ENCODE measurements at regions not wholly inside any gene's neighbourhood (a gene's known extent, or its start where the extent isn't known, plus 50 kb on each side); places are given as distances from the start of the nearest gene placed in this dataset.

DNA sequence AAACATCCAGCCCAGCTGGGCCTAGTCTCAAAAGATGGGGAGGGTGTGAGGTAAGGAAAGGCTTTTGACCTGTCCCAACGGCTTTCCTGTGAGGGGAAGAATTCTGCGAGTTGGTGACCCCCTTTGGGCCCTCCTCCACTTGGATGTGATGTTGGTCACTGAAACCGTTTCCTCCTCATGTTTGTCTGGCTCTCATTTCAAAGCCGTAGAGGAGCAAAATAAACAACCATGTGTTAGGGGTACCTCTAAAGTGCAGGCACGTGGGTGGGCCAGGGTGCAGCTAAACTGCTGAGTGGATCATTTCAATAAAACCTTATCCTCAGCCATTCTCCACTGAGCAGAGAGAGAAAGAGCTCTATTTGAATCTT, 84.3 kb upstream of the MELK start:
- TF ChIP-seq NFYB (IDR thresholded peaks at IDR 0.05; ENCODE audit: insufficient read depth, low read depth, low read length) (no peak), CEBPB (IDR thresholded peaks at IDR 0.05; ENCODE audit: borderline replicate concordance in 1 of 2, low read depth in 2 of 2, low read length in 2 of 2) (no peak), YY1 (IDR thresholded peaks at IDR 0.05; ENCODE audit: low read depth, low read length) (no peak), SREBF2 (IDR thresholded peaks at IDR 0.05; ENCODE audit: low read length) (no peak), BMI1 (IDR thresholded peaks at IDR 0.05; ENCODE audit: borderline replicate concordance) (no peak), POLR2AphosphoS5 (IDR thresholded peaks at IDR 0.05; ENCODE audit: low read length) (no peak), FOS (IDR thresholded peaks at IDR 0.05; ENCODE audit: borderline replicate concordance, extremely low read depth, insufficient read length) (no peak), CREB1 (IDR thresholded peaks at IDR 0.05; ENCODE audit: low read depth) (no peak), SUZ12 (IDR thresholded peaks at IDR 0.05; ENCODE audit: unreplicated experiment) (no peak), EZH2 (IDR thresholded peaks at IDR 0.05; ENCODE audit: borderline replicate concordance, control insufficient read depth, low read depth, low read length) (no peak), BACH1 (IDR thresholded peaks at IDR 0.05; ENCODE audit: borderline replicate concordance) (no peak), JUNB (IDR thresholded peaks at IDR 0.05) (no peak)
- TF ChIP-seq, protein P1, sequence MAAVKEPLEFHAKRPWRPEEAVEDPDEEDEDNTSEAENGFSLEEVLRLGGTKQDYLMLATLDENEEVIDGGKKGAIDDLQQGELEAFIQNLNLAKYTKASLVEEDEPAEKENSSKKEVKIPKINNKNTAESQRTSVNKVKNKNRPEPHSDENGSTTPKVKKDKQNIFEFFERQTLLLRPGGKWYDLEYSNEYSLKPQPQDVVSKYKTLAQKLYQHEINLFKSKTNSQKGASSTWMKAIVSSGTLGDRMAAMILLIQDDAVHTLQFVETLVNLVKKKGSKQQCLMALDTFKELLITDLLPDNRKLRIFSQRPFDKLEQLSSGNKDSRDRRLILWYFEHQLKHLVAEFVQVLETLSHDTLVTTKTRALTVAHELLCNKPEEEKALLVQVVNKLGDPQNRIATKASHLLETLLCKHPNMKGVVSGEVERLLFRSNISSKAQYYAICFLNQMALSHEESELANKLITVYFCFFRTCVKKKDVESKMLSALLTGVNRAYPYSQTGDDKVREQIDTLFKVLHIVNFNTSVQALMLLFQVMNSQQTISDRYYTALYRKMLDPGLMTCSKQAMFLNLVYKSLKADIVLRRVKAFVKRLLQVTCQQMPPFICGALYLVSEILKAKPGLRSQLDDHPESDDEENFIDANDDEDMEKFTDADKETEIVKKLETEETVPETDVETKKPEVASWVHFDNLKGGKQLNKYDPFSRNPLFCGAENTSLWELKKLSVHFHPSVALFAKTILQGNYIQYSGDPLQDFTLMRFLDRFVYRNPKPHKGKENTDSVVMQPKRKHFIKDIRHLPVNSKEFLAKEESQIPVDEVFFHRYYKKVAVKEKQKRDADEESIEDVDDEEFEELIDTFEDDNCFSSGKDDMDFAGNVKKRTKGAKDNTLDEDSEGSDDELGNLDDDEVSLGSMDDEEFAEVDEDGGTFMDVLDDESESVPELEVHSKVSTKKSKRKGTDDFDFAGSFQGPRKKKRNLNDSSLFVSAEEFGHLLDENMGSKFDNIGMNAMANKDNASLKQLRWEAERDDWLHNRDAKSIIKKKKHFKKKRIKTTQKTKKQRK (IDR thresholded peaks at IDR 0.05; ENCODE audit: low read depth, low read length): no peak
